ENCODE measurements at regions not wholly inside any gene's neighbourhood (a gene's known extent, or its start where the extent isn't known, plus 50 kb on each side); places are given as distances from the start of the nearest gene placed in this dataset.
"Not testable (repeated sequence)": the region's sequence is repeated elsewhere in the genome, so short reads cannot be mapped to it uniquely, and the experiment has no call there.

DNA sequence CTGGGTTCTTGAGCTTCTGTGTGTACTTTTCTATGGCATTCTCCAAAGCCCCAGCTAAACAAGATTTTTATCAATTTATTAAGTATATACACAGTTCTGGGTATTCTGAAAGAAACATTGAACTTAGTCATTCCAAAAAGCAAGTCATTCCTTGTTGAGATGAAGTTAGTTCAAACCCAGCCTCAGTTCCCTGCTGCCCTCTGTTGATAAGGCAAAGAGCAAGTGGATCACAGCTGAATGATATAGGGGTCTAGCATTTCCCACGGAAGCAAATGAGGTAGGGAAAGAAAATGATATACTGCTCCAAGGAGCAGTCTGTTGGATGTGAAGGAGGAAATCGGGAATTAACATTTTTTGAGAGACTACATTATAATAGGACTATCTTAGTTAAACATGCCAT lies 841.8 kb upstream of the TENM4 start:
- no peak for DNase-seq

- no peak for DNase-seq
Observed at GRCh38 chr11:80281194-80281593, 840.4 kb upstream of the TENM4 start.

GRCh38 chr11:80280737-80281136 lies 839.9 kb upstream of the TENM4 start:
- no peak for DNase-seq

GRCh38 chr11:80261776-80262175 lies 820.9 kb upstream of the TENM4 start:
- no peak for DNase-seq

- DNase-seq: not testable (repeated sequence)
Observed at GRCh38 chr11:80257319-80258015, 816.6 kb upstream of the TENM4 start.

GRCh38 chr11:80255021-80255420 lies 814.2 kb upstream of the TENM4 start:
- DNase-seq: no peak

- DNase-seq: no peak
Observed at GRCh38 chr11:80241766-80242165, 800.9 kb upstream of the TENM4 start.

- DNase-seq: no peak
Observed at GRCh38 chr11:80240245-80240644, 799.4 kb upstream of the TENM4 start.

DNA sequence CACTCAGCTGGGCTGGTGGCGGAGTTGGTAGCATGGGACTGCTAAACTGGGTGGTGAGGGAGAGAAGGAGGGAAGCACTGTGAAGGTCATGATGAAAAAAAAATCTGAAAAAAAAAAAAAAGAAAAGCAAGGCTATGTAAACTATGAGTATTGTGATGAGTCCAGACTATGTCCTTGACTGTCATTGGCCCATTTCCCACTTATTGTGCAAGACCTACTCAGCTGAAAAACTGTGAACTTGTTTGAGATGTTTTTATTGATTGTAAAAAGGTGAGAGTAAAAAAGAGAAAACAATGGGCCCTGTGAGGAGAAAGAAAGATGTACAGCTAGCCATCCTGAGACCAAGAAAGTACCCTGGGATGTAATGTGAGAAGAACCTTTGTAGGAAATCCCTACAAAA lies 798.4 kb upstream of the TENM4 start:
- DNase-seq: no peak

DNA sequence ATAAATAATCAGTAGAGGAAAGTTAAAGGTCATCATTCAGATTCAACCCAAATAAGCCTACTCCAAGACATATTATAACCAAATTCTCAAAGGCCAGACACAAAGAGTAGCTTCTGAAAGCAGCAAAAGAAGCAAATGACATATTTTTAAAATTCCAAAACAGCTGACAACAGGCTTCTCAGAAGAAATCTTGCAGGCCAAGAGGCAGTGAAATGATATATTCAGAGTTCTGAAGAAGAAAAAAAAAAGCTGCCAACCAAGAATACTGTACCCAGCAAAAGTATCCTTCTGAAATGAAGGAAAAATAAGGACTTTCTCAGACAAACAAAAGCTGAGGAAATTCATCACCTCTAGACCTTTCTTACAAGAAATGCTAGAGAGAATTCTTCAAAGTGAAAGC lies 787.1 kb upstream of the TENM4 start:
- DNase-seq: no peak

DNA sequence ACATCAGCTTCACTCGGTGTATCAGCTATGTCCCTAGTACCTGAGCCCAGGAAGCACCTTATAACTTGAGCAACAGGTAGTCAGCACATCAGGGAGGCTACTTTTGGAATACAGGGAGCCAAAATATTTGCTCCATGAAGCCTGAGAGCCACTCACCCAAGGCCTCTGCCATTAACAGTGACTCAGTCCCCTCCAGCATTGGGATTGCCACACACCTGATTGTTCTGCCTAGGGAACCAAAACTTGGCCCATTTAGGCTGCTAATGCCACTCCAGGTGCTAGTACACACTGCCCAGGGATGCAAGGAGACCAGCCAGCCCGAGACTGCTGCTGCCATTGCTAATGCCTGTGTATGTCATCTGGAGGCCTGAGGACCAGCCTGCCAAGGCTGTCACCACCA lies 773.6 kb upstream of the TENM4 start:
- no peak for DNase-seq

- no peak for DNase-seq
Observed at GRCh38 chr11:80211673-80212072, 770.8 kb upstream of the TENM4 start.

- no peak for DNase-seq
Observed at GRCh38 chr11:80204021-80204420, 763.2 kb upstream of the TENM4 start.

GRCh38 chr11:80196932-80197554 lies 756.2 kb upstream of the TENM4 start:
- DNase-seq: no peak

DNA sequence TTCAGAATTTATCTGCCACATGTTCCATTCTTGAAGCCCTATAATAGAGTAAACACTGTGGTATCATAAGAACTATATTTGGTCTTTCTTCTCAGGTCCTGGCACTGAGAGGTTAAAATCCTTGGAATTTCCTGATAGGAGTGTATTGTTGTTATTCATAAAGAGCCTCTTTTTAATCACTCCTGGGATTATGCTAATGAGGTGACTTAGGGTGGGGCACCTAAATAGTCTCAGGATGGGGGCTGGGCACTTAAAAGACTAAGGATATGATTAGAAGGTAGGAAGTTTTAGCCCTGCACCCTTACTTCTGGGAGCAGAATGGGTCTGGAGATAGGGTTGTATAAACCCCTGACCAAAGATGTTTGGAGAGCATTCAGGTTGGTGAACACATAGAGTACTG lies 755.2 kb upstream of the TENM4 start:
- no peak for DNase-seq

DNA sequence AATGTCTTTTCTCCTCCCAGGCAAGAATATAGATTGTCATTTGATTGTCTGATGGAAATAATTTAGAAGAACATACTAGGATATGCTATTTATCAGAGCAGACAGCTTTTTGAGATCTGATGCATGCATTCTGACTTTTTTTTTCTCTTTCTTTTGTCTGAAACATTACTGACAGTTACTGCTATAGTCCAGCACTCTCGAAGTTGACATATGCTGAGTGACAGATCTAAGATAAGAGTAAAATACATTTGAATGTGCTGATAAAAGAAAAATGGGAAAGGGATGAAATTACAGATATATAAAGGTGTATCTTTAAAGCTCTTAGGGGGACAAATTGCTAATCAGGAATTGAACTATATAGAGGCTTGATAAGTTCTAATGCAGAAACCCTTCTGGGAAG lies 753.8 kb upstream of the TENM4 start:
- DNase-seq: no peak

- no peak for DNase-seq
Observed at GRCh38 chr11:80194016-80194415, 753.2 kb upstream of the TENM4 start.

GRCh38 chr11:80188076-80188627 lies 747.3 kb upstream of the TENM4 start:
- no peak for DNase-seq

- no peak for DNase-seq
Observed at GRCh38 chr11:80186692-80187091, 745.9 kb upstream of the TENM4 start.

GRCh38 chr11:80182901-80183300 lies 742.1 kb upstream of the TENM4 start:
- no peak for DNase-seq

GRCh38 chr11:80173371-80174136 lies 732.7 kb upstream of the TENM4 start:
- no peak for DNase-seq

GRCh38 chr11:80168796-80169195 lies 728.0 kb upstream of the TENM4 start:
- no peak for DNase-seq

DNA sequence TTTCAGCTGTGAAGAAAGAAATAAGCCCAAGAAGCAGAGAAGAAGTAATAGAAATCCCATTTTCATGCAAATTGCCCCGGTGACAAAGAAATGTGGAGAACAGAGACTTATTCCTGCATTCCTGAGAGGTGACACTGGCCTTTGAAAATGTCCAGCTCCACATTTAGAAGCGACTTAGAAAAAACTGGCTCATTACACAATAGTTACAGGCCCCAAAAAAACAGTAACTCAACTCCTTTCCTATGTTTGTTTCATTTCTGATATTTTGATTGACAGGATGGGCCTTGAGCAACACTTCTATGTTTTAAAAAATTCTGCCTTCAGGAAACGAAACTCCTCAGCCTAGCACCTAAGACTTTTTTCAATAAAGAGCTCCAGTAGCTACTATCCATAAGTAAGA lies 726.9 kb upstream of the TENM4 start:
- no peak for DNase-seq

DNA sequence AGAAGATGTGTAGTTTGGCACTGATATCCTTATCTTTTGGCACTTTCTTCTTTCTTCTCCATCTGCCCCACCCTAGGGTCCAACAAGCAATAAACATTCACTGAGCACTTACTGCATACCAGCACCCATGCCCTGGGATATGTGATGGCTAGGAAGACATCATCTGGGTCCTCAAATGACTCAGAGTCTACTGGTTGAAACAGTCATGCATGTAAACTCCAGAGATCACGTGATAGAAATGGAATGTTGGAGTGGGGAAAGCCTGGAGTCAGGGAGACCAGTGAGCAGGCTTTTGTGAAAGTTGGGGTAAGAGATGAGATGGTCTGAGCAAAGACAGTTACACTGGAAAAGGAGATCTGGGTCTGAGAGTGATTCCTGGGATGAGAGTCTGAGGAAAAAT lies 724.9 kb upstream of the TENM4 start:
- DNase-seq: no peak

Data from stimulated activated CD4-positive, alpha-beta T cell treated with anti-CD3 and anti-CD28 coated beads, Interleukin-4, amount 100 ng/mL, for 24 hours (primary cell).